Endodermal cell (in vitro differentiated cells): ENCODE measurements at regions not wholly inside any gene's neighbourhood (a gene's known extent, or its start where the extent isn't known, plus 50 kb on each side); places are given as distances from the start of the nearest gene placed in this dataset.

Experiments
- DNase-seq: peaks from one replicate; pipeline ENCODE4 v3.0.0-alpha.2; 2017
- H3K27ac ChIP-seq: 2 replicates; pipeline ENCODE4 v1.5.1; 2013; ENCODE audit warnings: mild to moderate bottlenecking, low read depth, low read length, moderate library complexity
- H3K27me3 ChIP-seq: 2 replicates; pipeline ENCODE4 v1.6.1; 2013; ENCODE audit warnings: mild to moderate bottlenecking, low read length, moderate library complexity; ENCODE audit not compliant: insufficient read depth, control insufficient read depth, poor library complexity, severe bottlenecking
- H3K36me3 ChIP-seq: 2 replicates; pipeline ENCODE4 v1.7.0; 2013; ENCODE audit warnings: mild to moderate bottlenecking, low read length, moderate library complexity; ENCODE audit not compliant: control insufficient read depth, insufficient read depth
- H3K4me1 ChIP-seq: one replicate; pipeline ENCODE4 v1.7.0; 2013; ENCODE audit warnings: low read length; ENCODE audit not compliant: control insufficient read depth, insufficient read depth
- H3K4me3 ChIP-seq: 2 replicates; pipeline ENCODE4 v1.5.1; 2013; ENCODE audit warnings: mild to moderate bottlenecking, low read length, moderate library complexity
- H3K9ac ChIP-seq: 2 replicates; pipeline ENCODE4 v1.6.1; 2013; ENCODE audit warnings: mild to moderate bottlenecking, low read length, moderate library complexity; ENCODE audit not compliant: poor library complexity, severe bottlenecking; ENCODE audit errors: extremely low read depth
- H3K9me3 ChIP-seq: 2 replicates; pipeline ENCODE4 v1.6.1; 2013; ENCODE audit warnings: mild to moderate bottlenecking, low read length, moderate library complexity; ENCODE audit not compliant: control insufficient read depth
- H3K27ac Mint-ChIP-seq: 2 replicates; pipeline ENCODE4 v1.8.0; 2020; ENCODE audit warnings: mixed read lengths
- H3K27me3 Mint-ChIP-seq: 2 replicates; pipeline ENCODE4 v1.8.0; 2021; ENCODE audit warnings: mild to moderate bottlenecking, mixed read lengths; ENCODE audit not compliant: insufficient read depth
- H3K36me3 Mint-ChIP-seq: 2 replicates; pipeline ENCODE4 v1.8.0; 2020; ENCODE audit warnings: low read depth, mixed read lengths
- H3K4me1 Mint-ChIP-seq: 2 replicates; pipeline ENCODE4 v1.8.0; 2020; ENCODE audit warnings: mixed read lengths
- H3K4me3 Mint-ChIP-seq: 2 replicates; pipeline ENCODE4 v1.8.0; 2020; ENCODE audit warnings: mild to moderate bottlenecking, moderate library complexity, mixed read lengths
- H3K9me3 Mint-ChIP-seq: 2 replicates; pipeline ENCODE4 v1.8.0; 2020; ENCODE audit warnings: mild to moderate bottlenecking, mixed read lengths
- WGBS, 2 experiments: methylation state at CpG; one replicate each; pipeline versions ENCODE4 v1.1.5 to v1.1.7; 2013; ENCODE audit warnings: missing lambda C conversion rate in 2 of 2, mixed read lengths in 1 of 2; ENCODE audit not compliant: insufficient coverage in 1 of 2, insufficient read length in 1 of 2; 5-methylcytosine and 5-hydroxymethylcytosine counted together
- TF ChIP-seq, protein P1 (sequence below): fragments of 200-600 bp; sonication (generic); conservative IDR thresholded peaks from 2 replicates; pipeline ENCODE4 v1.5.0; 2021; ENCODE audit warnings: antibody characterized with exemption, mild to moderate bottlenecking

DNA sequence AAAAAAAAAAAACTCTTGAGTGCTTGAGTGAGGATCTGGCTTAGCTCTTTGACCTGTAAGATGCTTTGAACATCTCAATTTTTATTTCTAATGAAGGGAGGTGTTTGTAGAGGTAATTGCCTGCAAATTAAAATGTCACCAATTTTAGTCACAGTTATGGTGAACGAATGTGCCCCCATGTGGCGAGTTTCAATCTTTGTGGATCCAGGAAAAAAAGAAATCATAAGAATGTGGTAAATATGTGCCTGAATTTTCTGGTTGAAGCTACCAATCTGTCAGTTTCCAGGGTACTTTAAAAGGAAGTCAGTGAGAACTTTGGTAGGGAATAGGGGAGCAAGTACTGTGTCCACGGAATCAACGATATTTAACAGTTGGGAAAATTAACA is 1772.4 kb upstream of the CDH9 start:
- no peaks in the 10 kb centered on the region for H3K27me3 ChIP-seq
- Mint-ChIP-seq H3K9me3 (peaks cover 7% of the 10 kb centered on the region), H3K4me3 (no peak overlapping the region), H3K27ac (no peak overlapping the region), H3K36me3 (no peaks in the 10 kb centered on the region), H3K27me3 (no peaks in the 10 kb centered on the region), H3K4me1 (peaks cover 2% of the 10 kb centered on the region)
- TF ChIP-seq, protein P1, sequence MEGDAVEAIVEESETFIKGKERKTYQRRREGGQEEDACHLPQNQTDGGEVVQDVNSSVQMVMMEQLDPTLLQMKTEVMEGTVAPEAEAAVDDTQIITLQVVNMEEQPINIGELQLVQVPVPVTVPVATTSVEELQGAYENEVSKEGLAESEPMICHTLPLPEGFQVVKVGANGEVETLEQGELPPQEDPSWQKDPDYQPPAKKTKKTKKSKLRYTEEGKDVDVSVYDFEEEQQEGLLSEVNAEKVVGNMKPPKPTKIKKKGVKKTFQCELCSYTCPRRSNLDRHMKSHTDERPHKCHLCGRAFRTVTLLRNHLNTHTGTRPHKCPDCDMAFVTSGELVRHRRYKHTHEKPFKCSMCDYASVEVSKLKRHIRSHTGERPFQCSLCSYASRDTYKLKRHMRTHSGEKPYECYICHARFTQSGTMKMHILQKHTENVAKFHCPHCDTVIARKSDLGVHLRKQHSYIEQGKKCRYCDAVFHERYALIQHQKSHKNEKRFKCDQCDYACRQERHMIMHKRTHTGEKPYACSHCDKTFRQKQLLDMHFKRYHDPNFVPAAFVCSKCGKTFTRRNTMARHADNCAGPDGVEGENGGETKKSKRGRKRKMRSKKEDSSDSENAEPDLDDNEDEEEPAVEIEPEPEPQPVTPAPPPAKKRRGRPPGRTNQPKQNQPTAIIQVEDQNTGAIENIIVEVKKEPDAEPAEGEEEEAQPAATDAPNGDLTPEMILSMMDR: peak; percentile 38
- H3K27ac ChIP-seq: no peak overlapping the region
- H3K4me1 ChIP-seq: no peaks in the 10 kb centered on the region
- no peak overlapping the region for H3K9ac ChIP-seq
- no peak for DNase-seq
- 84 to 87% methylated on average over 4 of the region's 4 CpGs for WGBS, 2 experiments
- no peak overlapping the region for H3K4me3 ChIP-seq
- H3K36me3 ChIP-seq: no peaks in the 10 kb centered on the region
- no peaks in the 10 kb centered on the region for H3K9me3 ChIP-seq

DNA sequence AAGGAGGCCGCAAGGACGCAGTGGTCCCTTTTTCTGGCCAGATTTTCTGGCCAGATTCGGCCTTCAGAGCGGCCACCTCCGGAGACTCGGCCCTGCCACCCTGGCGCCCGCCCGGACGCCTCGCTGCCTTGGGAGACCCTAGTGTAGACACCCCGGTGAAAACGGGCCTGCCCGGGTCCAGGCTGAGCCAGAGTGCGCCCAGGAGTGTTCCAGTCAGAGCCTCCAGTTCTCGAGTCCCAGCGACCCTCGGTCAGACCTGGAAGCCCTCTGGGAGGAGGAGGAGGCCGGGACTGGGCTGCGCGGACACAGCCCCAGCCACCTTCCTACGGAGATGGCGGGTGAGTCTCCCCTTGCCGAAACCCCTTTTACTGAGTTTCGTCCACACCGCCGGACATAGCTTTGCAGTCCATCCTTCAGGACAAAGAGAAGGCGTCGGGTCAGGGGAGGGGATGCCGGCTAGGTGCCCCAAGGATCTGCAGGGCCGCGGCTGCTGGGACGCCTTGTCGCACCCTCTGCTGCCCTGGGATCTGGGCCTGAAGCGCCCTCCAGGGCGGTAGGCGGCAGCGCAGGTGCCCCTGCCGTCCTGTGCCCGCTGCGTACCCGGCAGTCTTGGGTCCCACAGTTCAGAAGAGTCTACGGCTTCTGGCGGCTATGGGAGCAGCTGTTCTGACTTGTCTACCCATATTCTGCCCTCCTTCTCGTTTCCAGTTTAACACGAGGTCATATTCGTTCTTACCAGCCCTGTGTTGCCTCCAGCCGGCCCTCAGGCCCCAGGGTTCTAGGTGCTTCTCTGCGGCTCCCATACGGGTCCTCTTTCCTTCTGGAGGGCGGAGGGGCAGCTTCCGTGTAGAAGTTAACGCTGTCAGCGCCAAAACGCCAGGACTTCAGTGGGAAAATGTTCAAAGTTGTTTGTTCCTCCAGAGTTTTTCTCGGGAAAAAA is 1771.7 kb upstream of the CDH9 start:
- Histone ChIP-seq H3K27me3 (no peaks in the 10 kb centered on the region), H3K9ac (no peak overlapping the region), H3K4me1 (no peaks in the 10 kb centered on the region), H3K27ac (no peak overlapping the region), H3K36me3 (no peaks in the 10 kb centered on the region), H3K4me3 (no peak overlapping the region), H3K9me3 (no peaks in the 10 kb centered on the region)
- TF ChIP-seq, protein P1: no peak
- H3K27ac Mint-ChIP-seq: no peak overlapping the region
- H3K4me1 Mint-ChIP-seq: peaks cover 2% of the 10 kb centered on the region
- DNase-seq: peak; percentile 31
- no peak overlapping the region for H3K4me3 Mint-ChIP-seq
- peaks cover 7% of the 10 kb centered on the region for H3K9me3 Mint-ChIP-seq
- no peaks in the 10 kb centered on the region for H3K36me3 Mint-ChIP-seq
- 92 to 95% methylated on average over 24 to 56 of the region's 56 CpGs for WGBS, 2 experiments
- H3K27me3 Mint-ChIP-seq: no peaks in the 10 kb centered on the region

DNA sequence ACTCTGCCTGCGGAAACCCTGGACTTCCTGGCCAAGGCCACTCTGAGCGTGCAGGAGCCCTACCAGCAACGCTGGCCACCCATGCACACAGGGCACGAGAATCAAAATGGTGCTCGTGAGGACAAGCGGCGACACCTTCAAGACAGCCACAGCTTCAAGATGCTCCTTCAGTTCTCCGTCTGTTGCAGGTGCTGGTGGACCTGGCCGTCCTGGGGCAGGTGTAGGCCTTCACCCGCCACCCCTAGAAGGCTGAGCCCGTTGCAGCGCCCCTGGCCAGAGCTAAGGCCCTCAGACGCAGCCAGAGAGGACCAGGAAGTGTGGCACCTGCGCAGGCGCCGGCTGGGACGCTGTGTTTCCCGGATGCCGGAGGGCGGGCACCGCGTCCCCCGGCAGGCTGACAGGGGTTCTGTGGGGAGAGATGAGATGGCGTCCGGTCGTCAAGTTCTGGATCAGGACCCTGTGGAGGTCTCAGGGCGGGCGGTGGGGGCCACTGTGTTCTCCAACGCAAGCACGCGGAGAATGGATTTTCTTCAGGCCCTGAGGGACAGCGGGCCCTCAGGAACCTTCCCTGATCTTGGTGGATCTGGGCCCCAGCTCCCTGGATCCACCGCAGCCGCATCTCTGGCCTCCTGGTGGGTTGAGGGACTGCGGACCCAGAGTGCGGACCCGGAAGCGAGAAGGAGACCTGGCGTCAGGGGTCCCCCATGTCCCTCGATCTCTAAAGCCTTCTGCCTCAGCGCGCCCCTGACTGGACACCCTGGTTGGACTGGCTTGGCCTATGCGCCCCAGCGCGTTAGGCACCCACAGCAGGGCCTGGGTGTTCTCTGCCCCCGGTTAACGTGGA is 1770.8 kb upstream of the CDH9 start:
- Mint-ChIP-seq H3K27ac (no peak overlapping the region), H3K36me3 (no peaks in the 10 kb centered on the region), H3K9me3 (peaks cover 7% of the 10 kb centered on the region), H3K4me1 (peaks cover 2% of the 10 kb centered on the region), H3K4me3 (no peak overlapping the region), H3K27me3 (no peaks in the 10 kb centered on the region)
- H3K4me1 ChIP-seq: no peaks in the 10 kb centered on the region
- TF ChIP-seq, protein P1: no peak
- no peak overlapping the region for H3K9ac ChIP-seq
- WGBS, 2 experiments: 93 to 99% methylated on average over 21 to 47 of the region's 47 CpGs
- peak; percentile 31 for DNase-seq
- no peak overlapping the region for H3K27ac ChIP-seq
- no peaks in the 10 kb centered on the region for H3K36me3 ChIP-seq
- no peaks in the 10 kb centered on the region for H3K27me3 ChIP-seq
- H3K4me3 ChIP-seq: no peak overlapping the region
- no peaks in the 10 kb centered on the region for H3K9me3 ChIP-seq
